A673 (cell line): ENCODE measurements at regions not wholly inside any gene's neighbourhood (a gene's known extent, or its start where the extent isn't known, plus 50 kb on each side); places are given as distances from the start of the nearest gene placed in this dataset.

Experiments used
- CTCF ChIP-seq: fragments of 300-800, 200-600 bp; sonication (generic); conservative IDR thresholded peaks from 2 replicates; pipeline ENCODE4 v1.5.1; 2017; ENCODE audit warnings: low read depth, mild to moderate bottlenecking, antibody characterized with exemption, low read length, moderate library complexity, mixed read lengths
- EZH2 ChIP-seq: fragments of 200-600 bp; sonication (generic); IDR thresholded peaks from 2 replicates; pipeline ENCODE4 v1.6.1; 2017; ENCODE audit warnings: borderline replicate concordance, low read depth, mild to moderate bottlenecking, mixed read lengths, antibody characterized with exemption, low read length; ENCODE audit not compliant: poor library complexity, severe bottlenecking

GRCh38 chr11:112345166-112345565, 84.5 kb upstream of the PLET1 start:
- TF ChIP-seq CTCF = no peak
- TF ChIP-seq EZH2 = no peak
